Germinal center (tissue), 1 donor: ENCODE measurements at regions not wholly inside any gene's neighbourhood (a gene's known extent, or its start where the extent isn't known, plus 50 kb on each side); places are given as distances from the start of the nearest gene placed in this dataset.

ENCODE experiments used
- DNase-seq: peaks from one replicate; pipeline ENCODE4 v3.0.0; 2012; ENCODE audit warnings: mixed read lengths, low spot score

DNA sequence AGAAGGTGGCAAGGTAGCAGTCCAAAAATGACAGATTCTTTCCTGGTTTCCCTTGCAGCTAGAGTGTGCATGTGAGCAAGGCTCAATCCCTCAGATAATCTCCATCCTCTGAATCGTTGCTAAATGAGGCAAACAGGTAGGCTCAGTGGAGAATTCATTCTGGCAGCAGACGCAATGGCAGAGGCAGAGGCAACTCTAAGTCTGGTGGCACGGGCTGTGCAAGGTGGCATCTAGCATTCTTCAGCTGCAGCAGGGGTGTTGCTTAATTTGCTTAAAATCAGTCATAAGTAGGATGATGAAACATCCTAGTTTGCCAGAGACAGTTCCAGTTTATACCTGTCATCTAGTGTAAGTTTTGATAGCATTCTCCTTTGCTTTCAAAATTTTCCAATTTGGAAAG, 391.1 kb upstream of the MEX3C start:
- DNase-seq = no peak

DNA sequence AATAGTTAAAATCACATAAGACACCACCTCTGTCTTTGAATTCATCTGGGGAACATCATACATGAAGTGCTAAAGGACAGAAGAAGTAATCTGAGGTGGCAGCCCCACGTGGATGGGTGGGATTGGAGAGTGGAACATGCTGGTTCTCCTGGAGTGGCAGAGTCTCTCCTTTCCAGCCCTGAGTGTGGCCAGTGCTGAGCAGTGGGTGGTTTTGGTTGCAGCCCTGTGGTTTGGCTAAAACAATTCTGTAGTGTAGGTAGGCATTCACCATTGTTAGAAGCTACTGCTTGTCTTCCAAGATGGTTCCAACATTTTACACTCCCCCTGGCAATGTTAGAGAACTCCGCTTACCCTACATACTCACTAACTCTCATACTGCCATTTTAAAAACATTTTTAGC, 396.4 kb upstream of the MEX3C start:
- no peak for DNase-seq

GRCh38 chr18:51603111-51603510, 405.6 kb upstream of the MEX3C start:
- DNase-seq = no peak

DNA sequence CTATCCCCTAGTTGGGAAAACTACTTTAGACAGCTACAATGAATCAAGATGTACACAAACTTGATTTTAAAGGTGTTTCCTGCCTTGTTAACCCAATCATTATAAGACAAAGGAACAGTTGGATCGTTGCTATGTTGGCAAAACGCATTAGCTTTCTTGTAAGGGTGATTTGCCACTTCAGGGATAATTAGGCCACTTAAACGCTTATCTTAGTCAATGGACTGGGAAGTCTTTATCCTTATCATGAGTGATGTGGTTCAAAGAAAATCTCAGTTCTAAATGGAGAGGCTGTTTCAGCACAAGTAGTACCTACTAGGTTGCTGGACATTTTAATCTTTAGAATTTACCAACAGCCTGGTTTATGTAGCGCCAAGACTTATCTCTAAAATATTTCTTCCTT, 406.1 kb upstream of the MEX3C start:
- DNase-seq = no peak

DNA sequence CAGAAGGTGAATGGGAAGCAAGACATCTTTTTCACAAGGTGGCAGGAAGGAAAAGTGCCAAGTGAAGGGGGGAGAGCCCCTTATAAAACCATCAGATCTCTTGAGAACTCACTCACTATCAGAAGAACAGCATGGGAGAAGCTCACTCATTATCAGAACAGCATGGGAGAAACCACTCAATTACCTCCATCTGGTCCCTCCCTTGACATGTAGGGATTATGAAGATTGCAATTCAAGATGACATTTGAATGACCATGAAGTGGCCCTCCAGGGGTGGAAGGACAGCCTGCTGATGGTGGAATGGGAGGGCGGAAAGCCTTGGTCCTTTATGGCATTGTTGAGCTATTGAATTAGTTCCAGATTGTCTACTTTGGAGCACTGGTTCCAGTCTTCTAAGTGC, 413.0 kb upstream of the MEX3C start:
- DNase-seq = no peak

DNA sequence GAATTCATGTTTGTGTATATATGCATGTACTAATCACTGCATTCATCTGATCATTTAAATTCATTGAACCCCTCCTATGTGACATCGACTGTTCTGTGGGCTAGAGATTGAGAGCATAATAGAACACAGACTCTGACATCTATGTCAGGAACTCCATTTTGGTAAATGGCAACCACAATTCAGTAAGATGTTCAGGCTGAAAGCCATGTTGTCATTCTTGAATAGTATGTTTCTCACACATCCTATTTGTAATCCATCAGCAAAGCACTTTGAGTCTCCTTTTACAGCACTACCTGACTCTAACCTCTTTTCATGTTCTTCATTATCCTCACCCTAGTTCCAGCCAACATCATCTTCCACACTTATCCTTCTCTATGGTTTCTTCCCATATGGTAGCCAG, 413.8 kb upstream of the MEX3C start:
- no peak for DNase-seq

DNA sequence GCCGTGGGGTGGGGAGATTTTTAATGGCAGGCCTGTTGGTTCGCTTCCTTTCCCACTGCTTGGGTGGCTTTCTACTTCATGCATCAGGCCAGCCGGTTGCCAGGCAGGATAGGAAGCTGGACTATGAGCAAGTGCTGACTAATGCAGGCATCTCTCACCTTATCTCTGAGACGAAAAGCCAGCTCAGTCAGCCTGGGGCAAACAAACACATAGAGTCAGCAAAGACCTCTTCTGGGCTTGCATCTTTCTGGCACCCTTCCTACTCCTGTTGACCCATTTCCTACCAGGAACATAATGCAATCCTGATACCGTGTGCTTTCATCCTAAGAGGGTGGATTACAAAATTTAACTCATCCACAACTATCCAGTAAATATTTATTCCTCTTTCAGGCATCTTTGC, 416.6 kb upstream of the MEX3C start:
- DNase-seq = no peak

DNA sequence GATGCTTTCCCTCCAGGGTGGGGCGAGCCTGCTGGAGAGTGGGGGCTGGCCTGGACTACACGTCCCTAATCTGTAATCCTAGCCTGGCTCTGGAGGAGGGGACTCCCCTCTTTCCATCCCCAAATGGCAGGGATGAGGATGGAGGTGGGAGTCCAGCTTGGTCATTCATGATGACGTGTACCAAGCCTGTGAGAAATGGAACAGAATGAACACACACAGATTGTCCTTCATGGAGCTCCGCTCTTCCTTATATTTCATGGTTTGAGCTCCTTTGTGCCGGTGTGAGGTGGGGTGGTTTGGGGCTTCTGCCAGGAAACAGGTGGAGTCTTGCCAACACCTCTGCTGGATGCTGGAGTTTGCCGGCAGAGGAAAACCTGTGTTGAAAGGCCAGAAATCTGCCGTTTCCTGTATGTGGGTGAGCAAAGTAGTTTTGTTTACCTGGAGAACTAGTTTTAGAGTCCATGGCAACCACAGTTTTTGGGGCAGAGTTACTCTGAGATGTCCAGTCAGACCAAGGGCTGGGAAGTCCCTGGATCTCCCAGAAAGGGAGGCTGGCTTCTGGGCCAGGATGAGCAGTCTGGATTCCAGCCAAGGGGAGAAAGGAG, 417.6 kb upstream of the MEX3C start:
- DNase-seq = no peak

DNA sequence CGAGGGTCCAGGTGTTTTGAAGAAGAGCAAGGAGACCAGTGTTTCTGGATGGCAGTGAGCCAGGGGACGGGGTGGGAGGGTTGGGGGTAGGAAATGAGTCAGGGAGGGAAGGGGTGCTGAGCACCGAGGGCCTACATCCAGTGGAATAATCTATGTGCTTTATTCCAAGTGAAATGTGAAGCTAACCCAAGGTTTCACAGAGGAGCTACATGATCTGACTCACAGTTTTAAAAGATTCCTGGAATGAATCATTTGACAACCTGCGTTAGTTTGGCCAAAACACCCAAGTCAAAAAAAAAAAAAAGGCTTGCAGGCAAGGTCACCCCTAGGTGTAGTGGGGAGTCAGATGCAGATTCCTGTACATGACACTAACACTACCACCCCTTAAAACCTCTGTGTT, 419.7 kb upstream of the MEX3C start:
- DNase-seq = no peak

DNA sequence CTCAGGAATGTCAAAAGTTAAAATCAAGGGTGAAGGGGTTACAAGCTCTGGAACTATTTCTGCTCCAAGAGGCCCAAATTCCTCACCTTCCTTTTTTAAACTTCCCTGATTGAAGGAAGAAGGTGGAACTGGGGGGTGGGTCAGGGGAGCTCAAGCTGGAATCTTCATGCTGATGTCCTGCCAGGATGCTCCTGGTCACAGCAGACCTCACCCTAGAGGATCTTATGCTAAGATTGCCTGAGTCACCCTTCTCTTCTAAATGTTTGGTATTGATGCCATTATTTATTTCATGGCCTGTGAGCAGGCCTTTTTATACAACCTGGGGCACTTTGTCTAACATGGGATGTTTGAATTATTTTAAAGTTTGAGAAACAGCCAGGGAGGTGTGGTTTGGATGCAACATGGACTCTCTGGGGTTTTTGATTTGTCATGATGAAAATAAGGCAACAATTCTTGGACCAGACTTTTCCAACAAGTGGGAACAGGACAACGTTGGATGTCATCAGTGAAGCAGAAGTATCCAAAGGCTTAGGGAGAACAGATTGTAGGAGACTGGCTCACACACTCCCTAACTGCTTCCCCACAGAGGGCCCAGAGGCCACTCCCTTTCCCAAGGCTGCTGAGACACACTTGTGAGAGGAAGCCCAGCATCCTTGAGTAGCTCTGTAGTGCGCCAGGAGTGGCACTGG, 420.2 kb upstream of the MEX3C start:
- DNase-seq = no peak

- DNase-seq = no peak
Measured at GRCh38 chr18:51619283-51619682, 421.8 kb upstream of the MEX3C start.

GRCh38 chr18:51621113-51621863, 423.8 kb upstream of the MEX3C start:
- DNase-seq = peak; percentile 23

DNA sequence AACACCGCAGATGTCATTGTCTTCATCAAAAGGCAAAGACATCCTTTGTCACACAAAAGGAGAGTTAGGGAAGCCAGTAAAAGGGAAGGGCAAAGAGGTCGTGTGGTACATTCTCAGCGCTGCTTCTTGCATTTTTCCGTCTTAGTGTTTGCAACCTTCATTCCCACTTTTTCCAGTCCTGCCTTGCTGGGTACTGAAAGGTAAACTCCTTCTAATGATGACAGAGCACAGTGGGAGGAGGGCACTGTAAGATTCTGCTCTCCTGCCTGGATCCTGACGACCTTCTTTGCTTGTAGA, 424.3 kb upstream of the MEX3C start:
- no peak for DNase-seq

GRCh38 chr18:51622702-51623101, 425.2 kb upstream of the MEX3C start:
- no peak for DNase-seq

DNA sequence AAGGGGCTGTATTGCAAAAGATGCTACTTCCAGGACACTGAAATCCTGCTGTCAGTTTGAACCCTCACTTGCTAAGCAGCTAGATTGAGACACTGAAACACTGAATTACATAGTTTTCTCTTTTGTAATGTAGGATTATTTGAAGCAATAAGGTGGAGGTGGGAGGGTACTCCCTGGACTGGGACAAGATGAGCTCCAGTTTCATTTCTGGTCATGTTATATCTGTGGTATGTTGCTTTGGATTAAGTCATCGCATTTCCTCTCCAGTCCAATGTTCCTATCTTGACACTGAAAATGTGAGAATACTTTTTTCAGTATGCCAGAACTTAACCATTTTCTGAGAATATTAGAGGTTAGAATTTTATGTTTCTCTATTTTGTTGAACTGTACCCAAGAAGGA, 426.2 kb upstream of the MEX3C start:
- no peak for DNase-seq

DNA sequence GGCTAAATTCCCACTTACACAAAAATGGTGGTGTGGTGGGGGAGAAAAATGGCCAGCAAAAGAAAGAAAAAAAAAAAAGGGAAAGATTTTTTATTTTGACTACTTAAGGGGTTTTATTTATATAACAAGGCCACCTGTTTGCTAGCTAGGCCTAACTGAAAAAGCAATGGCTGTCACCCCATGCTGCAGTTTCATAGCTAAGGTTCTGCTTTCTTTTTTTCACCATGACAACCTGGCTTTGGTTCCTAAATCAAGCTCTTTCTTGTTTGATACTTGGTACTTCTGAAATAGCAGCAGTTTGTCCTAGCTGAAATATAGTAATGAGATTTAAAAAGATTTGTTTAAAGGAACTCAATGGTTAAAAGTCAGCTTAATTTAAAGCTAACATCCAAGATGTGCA, 433.2 kb upstream of the MEX3C start:
- DNase-seq = no peak

DNA sequence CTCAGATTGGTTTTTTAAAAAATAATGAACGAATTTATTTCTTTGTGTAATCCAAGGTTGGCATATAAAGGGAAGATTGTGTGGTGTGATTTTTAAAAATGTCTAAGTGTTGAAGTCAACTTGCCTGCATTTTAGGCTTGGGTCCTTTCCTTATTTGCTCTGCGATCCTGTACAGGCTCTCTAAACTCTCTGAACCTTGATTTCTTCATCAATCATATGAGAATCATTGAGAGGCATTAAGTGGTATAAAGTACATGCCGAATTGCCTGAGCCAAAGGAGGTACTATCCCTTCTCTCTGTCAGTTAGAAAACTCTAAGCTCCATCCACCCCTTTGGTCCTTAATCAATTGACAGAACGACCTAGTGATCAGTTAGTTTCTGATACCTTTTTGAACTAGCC, 440.4 kb upstream of the MEX3C start:
- DNase-seq = no peak

DNA sequence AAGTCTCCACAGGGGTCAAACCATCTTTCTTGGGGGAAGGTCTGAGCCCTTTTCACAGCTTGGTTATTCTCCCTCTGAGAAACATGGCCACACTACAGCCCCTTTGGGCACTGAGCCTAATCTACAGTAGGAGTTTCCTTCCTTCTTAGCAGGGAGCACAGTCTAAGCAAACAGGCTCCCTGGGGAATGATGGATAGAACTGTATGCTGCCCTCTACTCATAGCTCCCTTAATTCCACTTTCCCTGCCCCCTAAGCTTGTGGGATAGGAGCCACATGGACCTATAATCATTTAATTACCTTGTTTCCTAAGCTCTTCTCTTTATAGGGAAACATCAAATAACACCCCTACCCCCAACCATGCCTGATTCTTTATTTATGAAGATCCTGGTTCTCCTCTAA, 442.1 kb upstream of the MEX3C start:
- no peak for DNase-seq

DNA sequence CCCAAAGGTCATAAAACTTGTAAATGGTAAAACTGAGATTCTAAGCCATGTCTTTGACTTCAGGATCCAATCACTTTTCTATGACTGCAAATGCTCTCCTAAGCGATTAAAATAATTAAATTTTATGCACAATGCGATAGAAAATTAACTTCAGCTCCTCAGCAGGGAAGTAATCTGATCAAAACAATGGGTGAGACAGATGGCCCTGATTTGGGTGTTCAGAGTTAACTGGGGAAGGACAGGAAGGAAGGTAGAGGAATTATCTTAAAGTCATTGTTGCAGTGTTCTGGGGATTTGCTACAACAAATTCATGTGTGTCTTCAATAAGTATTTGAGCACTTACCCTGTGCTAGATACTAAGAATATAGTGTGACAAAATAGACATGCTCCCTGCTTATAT, 446.0 kb upstream of the MEX3C start:
- DNase-seq = no peak

DNA sequence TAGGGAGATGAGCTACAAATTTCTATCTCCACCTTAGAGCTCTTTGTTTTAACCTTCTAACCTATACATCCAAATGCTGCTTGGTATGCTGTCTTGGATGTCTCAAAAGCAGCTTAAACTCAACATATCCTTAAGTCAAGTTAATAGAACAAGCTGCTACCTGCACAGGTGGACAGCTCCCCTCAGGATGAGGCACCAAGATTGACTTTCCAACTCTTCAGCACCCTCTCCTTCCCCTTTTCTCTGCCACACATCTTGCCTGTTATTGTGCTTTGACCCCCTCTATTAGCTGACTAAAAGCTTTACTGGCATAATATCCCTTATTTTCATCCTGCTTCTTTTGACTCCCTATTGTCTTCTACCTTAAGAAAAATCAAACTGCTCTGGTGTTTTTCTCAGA, 448.1 kb upstream of the MEX3C start:
- no peak for DNase-seq

DNA sequence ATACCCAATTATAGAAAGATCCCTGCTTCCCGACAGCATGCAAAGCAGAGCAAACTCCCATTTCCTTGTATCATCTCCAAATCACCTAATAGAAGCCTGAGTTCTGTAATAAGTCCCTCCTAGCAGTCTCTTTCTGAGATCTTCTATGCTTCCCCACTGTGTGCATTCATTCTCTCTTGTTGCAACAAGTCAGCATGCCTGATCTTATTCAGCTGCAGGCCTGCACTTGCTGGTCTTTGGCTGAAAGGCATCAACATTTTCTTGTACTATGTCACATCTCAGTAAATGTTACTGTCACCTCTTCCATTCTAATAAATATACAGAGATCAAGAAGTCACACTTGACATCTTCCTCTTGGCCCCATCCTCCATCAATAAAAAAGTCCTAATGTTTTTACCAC, 449.9 kb upstream of the MEX3C start:
- DNase-seq = no peak

GRCh38 chr18:51647942-51648341, 450.5 kb upstream of the MEX3C start:
- no peak for DNase-seq

DNA sequence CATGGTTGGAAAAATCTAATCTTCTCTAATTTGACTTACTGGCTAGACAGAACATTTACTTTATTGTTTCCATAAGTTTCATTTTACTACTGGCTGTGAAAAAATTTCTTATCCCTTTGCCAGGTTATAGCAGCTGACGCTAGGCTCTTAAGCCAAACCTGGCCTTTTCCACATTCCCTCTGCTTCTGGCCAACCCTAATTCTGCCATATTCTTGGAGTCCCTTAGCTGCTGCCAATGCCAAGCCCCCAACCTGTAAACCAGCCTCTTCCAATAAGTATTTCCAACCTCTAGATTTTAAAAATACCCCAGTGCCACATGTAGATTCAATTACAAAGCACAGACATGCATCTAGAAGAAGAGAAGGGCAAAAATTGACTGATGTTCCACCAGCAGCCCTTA, 452.3 kb upstream of the MEX3C start:
- DNase-seq = no peak

GRCh38 chr18:51651761-51652160, 454.3 kb upstream of the MEX3C start:
- no peak for DNase-seq
